Stimulated activated CD8-positive, alpha-beta memory T cell treated with anti-CD3 and anti-CD28 coated beads, Interleukin-15, amount 100 ng/mL, for 4 hours (primary cell): ENCODE measurements at regions not wholly inside any gene's neighbourhood (a gene's known extent, or its start where the extent isn't known, plus 50 kb on each side); places are given as distances from the start of the nearest gene placed in this dataset.
"Not testable (repeated sequence)": the region's sequence is repeated elsewhere in the genome, so short reads cannot be mapped to it uniquely, and the experiment has no call there.

Source experiments
- DNase-seq, 2 donors: peaks; one replicate each; pipeline ENCODE4 v3.0.0-alpha.2; 2020; ENCODE audit warnings: low read depth in 2 of 2

- DNase-seq, result no peak
These were observed 714.9 kb downstream of the MATN1 start for GRCh38 chr1:30008372-30008997.

- DNase-seq, result no peak
These were observed 717.3 kb downstream of the MATN1 start for GRCh38 chr1:30005972-30006619.

GRCh38 chr1:30001732-30002039 lies 721.7 kb downstream of the MATN1 start:
- DNase-seq, result no peak

GRCh38 chr1:30001011-30001731 lies 722.2 kb downstream of the MATN1 start:
- DNase-seq, result no peak

GRCh38 chr1:30000266-30000665 lies 723.1 kb downstream of the MATN1 start:
- no peak for DNase-seq

GRCh38 chr1:29999595-29999994 lies 723.8 kb downstream of the MATN1 start:
- no peak for DNase-seq

- DNase-seq, result no peak
These were observed 724.7 kb downstream of the MATN1 start for GRCh38 chr1:29998686-29999085.

GRCh38 chr1:29997818-29998217 lies 725.6 kb downstream of the MATN1 start:
- DNase-seq, result not testable (repeated sequence)

GRCh38 chr1:29993950-29994349 lies 729.4 kb downstream of the MATN1 start:
- no peak for DNase-seq

- no peak for DNase-seq
These were observed 731.6 kb downstream of the MATN1 start for GRCh38 chr1:29991815-29992214.

- DNase-seq, result no peak
These were observed 732.4 kb downstream of the MATN1 start for GRCh38 chr1:29991025-29991424.

GRCh38 chr1:29990304-29990703 lies 733.1 kb downstream of the MATN1 start:
- DNase-seq, result no peak

GRCh38 chr1:29986986-29987385 lies 736.4 kb downstream of the MATN1 start:
- no peak for DNase-seq

- DNase-seq, result no peak
These were observed 737.8 kb downstream of the MATN1 start for GRCh38 chr1:29985606-29985945.

GRCh38 chr1:29984862-29985605 lies 738.4 kb downstream of the MATN1 start:
- no peak for DNase-seq

GRCh38 chr1:29984166-29984861 lies 739.1 kb downstream of the MATN1 start:
- DNase-seq, result no peak

- no peak for DNase-seq
These were observed 740.1 kb downstream of the MATN1 start for GRCh38 chr1:29983321-29983720.

GRCh38 chr1:29981586-29982239 lies 741.7 kb downstream of the MATN1 start:
- no peak for DNase-seq

GRCh38 chr1:29977550-29977949 lies 741.2 kb downstream of the PTPRU start:
- no peak for DNase-seq

- no peak for DNase-seq
These were observed 738.8 kb downstream of the PTPRU start for GRCh38 chr1:29975036-29975694.

GRCh38 chr1:29974316-29974724 lies 738.0 kb downstream of the PTPRU start:
- DNase-seq, result no peak
